ENCODE measurements at regions not wholly inside any gene's neighbourhood (a gene's known extent, or its start where the extent isn't known, plus 50 kb on each side); places are given as distances from the start of the nearest gene placed in this dataset.

GRCh38 chr5:63401436-63402046 is 560.7 kb downstream of the HTR1A start:
- TF ChIP-seq, protein P1, sequence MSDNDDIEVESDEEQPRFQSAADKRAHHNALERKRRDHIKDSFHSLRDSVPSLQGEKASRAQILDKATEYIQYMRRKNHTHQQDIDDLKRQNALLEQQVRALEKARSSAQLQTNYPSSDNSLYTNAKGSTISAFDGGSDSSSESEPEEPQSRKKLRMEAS (IDR thresholded peaks at IDR 0.05), result no peak
- TF ChIP-seq YY1 (IDR thresholded peaks at IDR 0.05; ENCODE audit: low read depth), result no peak
- TF ChIP-seq EP300 (IDR thresholded peaks at IDR 0.05; ENCODE audit: borderline replicate concordance), result no peak
- no peak for TF ChIP-seq ZBTB7A (IDR thresholded peaks at IDR 0.05; ENCODE audit: low read depth)
- no peak for TF ChIP-seq CEBPB (IDR thresholded peaks at IDR 0.05)
- no peak for TF ChIP-seq CREB1 (IDR thresholded peaks at IDR 0.05; ENCODE audit: low read depth)
- TF ChIP-seq RAD21 (IDR thresholded peaks at IDR 0.05; ENCODE audit: low read depth), result peak; percentile 80
- no peak for TF ChIP-seq REST (IDR thresholded peaks at IDR 0.05; ENCODE audit: low read depth)
- no peak for TF ChIP-seq FOXM1 (IDR thresholded peaks at IDR 0.05; ENCODE audit: borderline replicate concordance, low read depth)
- TF ChIP-seq TAF1 (IDR thresholded peaks at IDR 0.05; ENCODE audit: low read depth), result no peak
- no peak for TF ChIP-seq TCF12 (IDR thresholded peaks at IDR 0.05; ENCODE audit: low read depth)
- TF ChIP-seq, protein P2, sequence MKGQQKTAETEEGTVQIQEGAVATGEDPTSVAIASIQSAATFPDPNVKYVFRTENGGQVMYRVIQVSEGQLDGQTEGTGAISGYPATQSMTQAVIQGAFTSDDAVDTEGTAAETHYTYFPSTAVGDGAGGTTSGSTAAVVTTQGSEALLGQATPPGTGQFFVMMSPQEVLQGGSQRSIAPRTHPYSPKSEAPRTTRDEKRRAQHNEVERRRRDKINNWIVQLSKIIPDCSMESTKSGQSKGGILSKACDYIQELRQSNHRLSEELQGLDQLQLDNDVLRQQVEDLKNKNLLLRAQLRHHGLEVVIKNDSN (IDR thresholded peaks at IDR 0.05), result no peak
- no peak for TF ChIP-seq NFIC (IDR thresholded peaks at IDR 0.05)
- TF ChIP-seq EGR1 (IDR thresholded peaks at IDR 0.05), result no peak
